Mesenchymal stem cell (in vitro differentiated cells and primary cell): ENCODE measurements at regions not wholly inside any gene's neighbourhood (a gene's known extent, or its start where the extent isn't known, plus 50 kb on each side); places are given as distances from the start of the nearest gene placed in this dataset.
A peak's percentile ranks its signal among the peaks of the same experiment; 100 is the strongest.

Experiments used
- DNase-seq: peaks from one replicate; pipeline ENCODE4 v3.0.0-alpha.2; 2013
- H2AFZ ChIP-seq: one replicate; pipeline ENCODE4 v1.6.1; 2013; ENCODE audit warnings: low read depth, mild to moderate bottlenecking, control low read depth, inconsistent platforms, low read length, moderate library complexity
- H2AK5ac ChIP-seq: 2 replicates; pipeline ENCODE4 v1.6.1; 2013; ENCODE audit warnings: low read length, moderate library complexity, mild to moderate bottlenecking, inconsistent platforms; ENCODE audit not compliant: severe bottlenecking
- H2BK120ac ChIP-seq: one replicate; pipeline ENCODE4 v1.6.1; 2013; ENCODE audit warnings: low read depth, mild to moderate bottlenecking, inconsistent platforms, low read length, moderate library complexity
- H2BK12ac ChIP-seq, 2 experiments: one replicate each; pipeline ENCODE4 v1.6.1; 2013; ENCODE audit warnings: inconsistent platforms in 2 of 2, low read length in 2 of 2, mild to moderate bottlenecking in 2 of 2, moderate library complexity in 2 of 2, control low read depth in 1 of 2
- H2BK15ac ChIP-seq: one replicate; pipeline ENCODE4 v1.6.1; 2013; ENCODE audit warnings: mild to moderate bottlenecking, low read depth, inconsistent platforms; ENCODE audit not compliant: poor library complexity, severe bottlenecking
- H2BK5ac ChIP-seq: 2 replicates; pipeline ENCODE4 v1.6.1; 2013; ENCODE audit warnings: low read depth, mild to moderate bottlenecking, low read length, control low read depth, inconsistent platforms; ENCODE audit not compliant: poor library complexity, severe bottlenecking
- H3K14ac ChIP-seq, 2 experiments: one replicate each; pipeline ENCODE4 v1.6.1; 2013; ENCODE audit warnings: inconsistent platforms in 2 of 2, low read length in 2 of 2, control low read depth in 1 of 2, mild to moderate bottlenecking in 1 of 2, moderate library complexity in 1 of 2
- H3K18ac ChIP-seq, 2 experiments: one replicate each; pipeline ENCODE4 v1.6.1; 2013; ENCODE audit warnings: inconsistent platforms in 2 of 2, low read length in 2 of 2, control low read depth in 1 of 2, low read depth in 1 of 2, mild to moderate bottlenecking in 1 of 2
- H3K23ac ChIP-seq, 2 experiments: one replicate each; pipeline ENCODE4 v1.6.1; 2013; ENCODE audit warnings: inconsistent platforms in 2 of 2, low read length in 2 of 2, mild to moderate bottlenecking in 2 of 2, moderate library complexity in 2 of 2, control low read depth in 1 of 2
- H3K27ac ChIP-seq: 2 replicates; pipeline ENCODE4 v1.5.1; 2013; ENCODE audit warnings: mild to moderate bottlenecking, moderate library complexity, low read length, control low read depth, inconsistent platforms; ENCODE audit not compliant: poor library complexity, severe bottlenecking
- H3K27me3 ChIP-seq, 2 experiments: 2 replicates each; pipeline versions ENCODE4 v1.6.1 to v1.7.0; 2013; ENCODE audit warnings: low read length in 2 of 2, mild to moderate bottlenecking in 2 of 2, moderate library complexity in 2 of 2, control low read depth in 1 of 2, inconsistent platforms in 1 of 2; ENCODE audit not compliant: control insufficient read depth in 1 of 2, insufficient read depth in 1 of 2
- H3K36me3 ChIP-seq, 2 experiments: 2 replicates each; pipeline versions ENCODE4 v1.6.1 to v1.7.0; 2013; ENCODE audit warnings: low read length in 2 of 2, control low read depth in 1 of 2, inconsistent platforms in 1 of 2, low read depth in 1 of 2, mild to moderate bottlenecking in 1 of 2; ENCODE audit not compliant: insufficient read depth in 2 of 2, control insufficient read depth in 1 of 2
- H3K4ac ChIP-seq, 2 experiments: one replicate each; pipeline ENCODE4 v1.6.1; 2013; ENCODE audit warnings: inconsistent platforms in 2 of 2, low read length in 2 of 2, mild to moderate bottlenecking in 2 of 2, moderate library complexity in 2 of 2, control low read depth in 1 of 2, low read depth in 1 of 2
- H3K4me1 ChIP-seq: 2 replicates; pipeline ENCODE4 v1.6.1; 2013; ENCODE audit warnings: low read depth, low read length, control low read depth; ENCODE audit not compliant: control insufficient read depth, insufficient read depth
- H3K4me2 ChIP-seq: 2 replicates; pipeline ENCODE4 v1.6.1; 2013; ENCODE audit warnings: low read length, mild to moderate bottlenecking, inconsistent platforms; ENCODE audit not compliant: poor library complexity, severe bottlenecking
- H3K4me3 ChIP-seq, 2 experiments: 2 replicates each; pipeline versions ENCODE4 v1.5.1 to v1.7.0; 2013; ENCODE audit warnings: low read length in 2 of 2, mild to moderate bottlenecking in 2 of 2, control low read depth in 1 of 2, low read depth in 1 of 2; ENCODE audit not compliant: insufficient read depth in 1 of 2
- H3K79me1 ChIP-seq: replicated peaks from 2 replicates; pipeline ENCODE4 v1.6.1; 2013; ENCODE audit warnings: mild to moderate bottlenecking, control low read depth, low read length, inconsistent platforms; ENCODE audit not compliant: poor library complexity, severe bottlenecking
- H3K9ac ChIP-seq: 2 replicates; pipeline ENCODE4 v1.7.0; 2013; ENCODE audit warnings: mild to moderate bottlenecking, low read length, moderate library complexity
- H3K9me3 ChIP-seq: 2 replicates; pipeline ENCODE4 v1.7.0; 2013; ENCODE audit warnings: mild to moderate bottlenecking, low read length; ENCODE audit not compliant: control insufficient read depth
- H4K8ac ChIP-seq: one replicate; pipeline ENCODE4 v1.6.1; 2013; ENCODE audit warnings: inconsistent platforms, mild to moderate bottlenecking, low read length, moderate library complexity
- H4K91ac ChIP-seq: one replicate; pipeline ENCODE4 v1.6.1; 2013; ENCODE audit warnings: mild to moderate bottlenecking, low read length, inconsistent platforms
- WGBS: methylation state at CpG from one replicate; pipeline ENCODE4 v1.1.7; 2013; ENCODE audit warnings: mixed read lengths; 5-methylcytosine and 5-hydroxymethylcytosine counted together

DNA sequence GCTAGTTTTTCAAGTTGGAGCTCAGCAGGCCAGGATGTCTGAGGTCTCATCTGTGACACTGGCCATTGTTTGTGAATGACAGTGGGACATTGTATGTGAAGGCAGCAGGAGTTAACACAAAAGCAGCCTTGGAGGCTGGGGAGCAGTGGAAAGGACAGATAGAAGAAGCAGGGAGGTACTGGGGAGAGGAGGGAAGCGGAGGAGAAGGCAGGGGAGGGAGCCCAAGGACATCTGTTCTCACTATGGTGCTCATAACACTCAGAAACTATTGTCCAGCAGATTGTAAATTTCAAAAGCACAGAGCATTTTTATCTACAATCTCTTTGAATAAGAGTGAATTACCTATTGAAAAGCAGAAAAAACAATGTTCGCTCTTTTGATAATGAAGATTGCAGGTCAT lies 253.6 kb upstream of the DIPK2B start:
- Histone ChIP-seq H4K91ac (no peak overlapping the region), H3K4me2 (no peak overlapping the region), H2BK120ac (no peak overlapping the region), H3K27me3 (peaks cover 0 to 24% of the 10 kb centered on the region in 2 experiments), H3K36me3 (no peaks in the 10 kb centered on the region), H3K23ac (no peak overlapping the region), H3K14ac (no peak overlapping the region), H2BK12ac (no peak overlapping the region), H2AFZ (no peak overlapping the region), H3K4me1 (no peaks in the 10 kb centered on the region), H3K9me3 (peaks cover 4% of the 10 kb centered on the region), H3K79me1 (no peaks in the 10 kb centered on the region), H4K8ac (no peak overlapping the region), H3K4ac (no peak overlapping the region), H2BK15ac (no peak overlapping the region), H3K18ac (no peak overlapping the region), H3K4me3 (no peak overlapping the region), H3K9ac (no peak overlapping the region), H2BK5ac (no peak overlapping the region), H2AK5ac (no peak overlapping the region), H3K27ac (no peak overlapping the region)
- no peak for DNase-seq
- 100% methylated on average over 1 of the region's 2 CpGs for WGBS

DNA sequence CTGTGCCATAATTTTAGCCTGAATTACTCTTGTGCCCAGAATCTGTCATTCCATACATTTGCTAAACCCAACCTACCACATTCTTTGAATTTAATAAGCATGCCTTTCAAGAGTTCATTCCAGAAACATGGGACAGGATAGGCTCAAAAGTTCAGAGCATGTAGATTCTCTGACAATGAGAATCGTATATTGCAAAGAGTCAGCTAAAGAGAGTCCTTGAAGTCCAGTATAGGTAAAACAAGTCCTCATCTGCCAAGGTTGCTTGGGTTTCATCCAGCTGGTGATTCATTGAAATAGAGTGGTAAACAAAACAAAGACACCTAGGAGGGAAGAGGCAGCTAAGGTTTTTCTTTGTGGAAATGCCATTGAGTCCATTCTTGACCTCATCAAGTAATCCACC lies 249.3 kb upstream of the DIPK2B start:
- no peak for DNase-seq
- Histone ChIP-seq H2BK15ac (no peak overlapping the region), H2AK5ac (no peak overlapping the region), H3K18ac (no peak overlapping the region), H2BK5ac (no peak overlapping the region), H3K9me3 (no peaks in the 10 kb centered on the region), H3K79me1 (no peaks in the 10 kb centered on the region), H2BK12ac (no peak overlapping the region), H3K27ac (no peak overlapping the region), H4K91ac (no peak overlapping the region), H2AFZ (no peak overlapping the region), H3K14ac (no peak overlapping the region), H3K4me3 (no peak overlapping the region), H4K8ac (no peak overlapping the region), H3K4me1 (peaks cover 6% of the 10 kb centered on the region), H3K27me3 (peaks cover 0 to 21% of the 10 kb centered on the region in 2 experiments), H3K4me2 (no peak overlapping the region), H2BK120ac (no peak overlapping the region), H3K9ac (no peak overlapping the region), H3K23ac (no peak overlapping the region), H3K4ac (no peak overlapping the region), H3K36me3 (no peaks in the 10 kb centered on the region)
- 93% methylated on average over 1 of the region's 1 CpG for WGBS

DNA sequence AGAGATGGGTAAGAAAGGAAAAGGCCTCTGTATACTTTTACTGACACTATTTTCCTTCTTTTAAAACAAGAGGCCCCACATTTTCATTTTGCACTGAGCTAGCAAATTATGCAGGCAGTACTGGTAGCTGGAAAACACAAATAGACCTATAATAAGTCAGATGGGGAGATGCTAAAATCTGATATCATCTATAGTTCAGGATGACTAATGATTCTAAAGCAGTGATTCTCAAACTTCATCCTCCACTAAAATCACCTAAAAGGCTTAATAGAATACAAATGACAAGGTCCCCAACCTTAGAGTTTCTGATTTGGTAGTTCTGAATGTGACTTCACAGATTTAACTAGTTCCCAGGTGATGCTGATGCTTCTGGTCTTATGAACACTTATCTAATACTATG lies 247.3 kb upstream of the DIPK2B start:
- Histone ChIP-seq H2BK15ac (no peak overlapping the region), H3K9ac (no peak overlapping the region), H3K4ac (no peak overlapping the region), H3K36me3 (no peaks in the 10 kb centered on the region), H2AFZ (no peak overlapping the region), H3K9me3 (no peaks in the 10 kb centered on the region), H3K4me3 (no peak overlapping the region), H3K23ac (no peak overlapping the region), H2BK12ac (no peak overlapping the region), H2BK120ac (no peak overlapping the region), H3K27me3 (peaks cover 0 to 5% of the 10 kb centered on the region in 2 experiments), H2AK5ac (no peak overlapping the region), H3K79me1 (no peaks in the 10 kb centered on the region), H4K91ac (no peak overlapping the region), H3K27ac (no peak overlapping the region), H4K8ac (no peak overlapping the region), H3K18ac (no peak overlapping the region), H3K4me1 (peaks cover 6% of the 10 kb centered on the region), H2BK5ac (no peak overlapping the region), H3K14ac (no peak overlapping the region), H3K4me2 (no peak overlapping the region)
- DNase-seq: no peak

DNA sequence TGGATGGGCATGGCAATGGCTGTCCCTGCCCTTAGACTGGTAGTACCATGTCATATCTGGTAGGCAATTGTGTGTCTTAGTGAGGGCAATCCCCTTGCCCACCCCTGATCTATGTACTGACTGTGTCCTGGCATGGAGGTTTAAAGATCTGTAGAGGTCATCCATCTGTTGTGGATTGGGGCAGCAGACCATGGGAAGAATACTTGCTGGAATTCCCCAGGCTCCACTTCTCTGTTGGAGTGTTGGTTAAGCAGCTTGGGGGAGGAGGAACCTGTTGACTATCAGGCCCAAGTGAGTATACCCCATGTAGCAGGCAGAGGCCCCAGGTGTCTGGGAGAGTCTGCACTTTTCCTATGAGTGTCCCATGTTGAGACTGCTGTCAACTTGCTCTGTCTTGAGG lies 246.7 kb upstream of the DIPK2B start:
- H3K4me3 ChIP-seq: no peak overlapping the region
- no peak overlapping the region for H2AFZ ChIP-seq
- H3K27me3 ChIP-seq: peaks cover 0 to 3% of the 10 kb centered on the region in 2 experiments
- H3K14ac ChIP-seq: no peak overlapping the region
- no peak overlapping the region for H2BK5ac ChIP-seq
- H3K18ac ChIP-seq: peak overlapping the region in 1 of 2 experiments; percentile 84
- H4K91ac ChIP-seq: no peak overlapping the region
- no peak overlapping the region for H3K27ac ChIP-seq
- H4K8ac ChIP-seq: peak overlapping the region; percentile 27
- no peaks in the 10 kb centered on the region for H3K79me1 ChIP-seq
- no peak overlapping the region for H2AK5ac ChIP-seq
- peaks cover 6% of the 10 kb centered on the region for H3K4me1 ChIP-seq
- no peaks in the 10 kb centered on the region for H3K9me3 ChIP-seq
- peak overlapping the region; percentile 28 to 86 for H2BK12ac ChIP-seq
- no peak overlapping the region for H2BK120ac ChIP-seq
- H3K36me3 ChIP-seq: no peaks in the 10 kb centered on the region
- H3K4me2 ChIP-seq: no peak overlapping the region
- no peak overlapping the region for H3K23ac ChIP-seq
- DNase-seq: no peak
- no peak overlapping the region for H3K9ac ChIP-seq
- H3K4ac ChIP-seq: peak overlapping the region in 1 of 2 experiments; percentile 10
- H2BK15ac ChIP-seq: no peak overlapping the region
